IPS-20b (cell line): ENCODE measurements at regions not wholly inside any gene's neighbourhood (a gene's known extent, or its start where the extent isn't known, plus 50 kb on each side); places are given as distances from the start of the nearest gene placed in this dataset.

Source experiments
- H3K27ac ChIP-seq: one replicate; pipeline ENCODE4 v1.5.1; 2013; ENCODE audit warnings: low read length
- H3K27me3 ChIP-seq: 2 replicates; pipeline ENCODE4 v1.6.1; 2013; ENCODE audit warnings: mild to moderate bottlenecking, low read length, inconsistent platforms; ENCODE audit not compliant: insufficient read depth
- H3K36me3 ChIP-seq: 2 replicates; pipeline ENCODE4 v1.6.1; 2013; ENCODE audit warnings: low read depth, mild to moderate bottlenecking, inconsistent platforms, low read length, moderate library complexity; ENCODE audit not compliant: insufficient read depth
- H3K4me1 ChIP-seq: 2 replicates; pipeline ENCODE4 v1.6.1; 2013; ENCODE audit warnings: mild to moderate bottlenecking, control low read depth, inconsistent platforms, low read length, moderate library complexity; ENCODE audit not compliant: insufficient read depth
- H3K4me3 ChIP-seq: 2 replicates; pipeline ENCODE4 v1.5.1; 2013; ENCODE audit warnings: mild to moderate bottlenecking, low read length, inconsistent platforms
- H3K9ac ChIP-seq: 2 replicates; pipeline ENCODE4 v1.6.1; 2013; ENCODE audit warnings: low read depth, mild to moderate bottlenecking, inconsistent platforms, low read length, moderate library complexity
- H3K9me3 ChIP-seq: 2 replicates; pipeline ENCODE4 v1.6.1; 2013; ENCODE audit warnings: mild to moderate bottlenecking, low read depth, low read length, inconsistent platforms; ENCODE audit not compliant: insufficient read depth

GRCh38 chr12:67444542-67444941, 175.4 kb downstream of the CAND1 start:
- Histone ChIP-seq H3K4me1 (peaks cover 4% of the 10 kb centered on the region; the same call in 1 of the 2 replicates), H3K9me3 (peaks cover 6% of the 10 kb centered on the region; the same call in 1 of the 2 replicates), H3K9ac (no peak overlapping the region), H3K27ac (no peak overlapping the region), H3K4me3 (no peak overlapping the region), H3K36me3 (no peaks in the 10 kb centered on the region), H3K27me3 (no peaks in the 10 kb centered on the region)

GRCh38 chr12:67446716-67447115, 177.6 kb downstream of the CAND1 start:
- H3K9me3 ChIP-seq, result peaks cover 6% of the 10 kb centered on the region; the same call in 1 of the 2 replicates
- H3K27ac ChIP-seq, result no peak overlapping the region
- no peak overlapping the region for H3K9ac ChIP-seq
- no peaks in the 10 kb centered on the region for H3K36me3 ChIP-seq
- no peak overlapping the region for H3K4me3 ChIP-seq
- H3K4me1 ChIP-seq, result peaks cover 4% of the 10 kb centered on the region; the same call in 1 of the 2 replicates
- H3K27me3 ChIP-seq, result no peaks in the 10 kb centered on the region

- peaks cover under 1% of the 10 kb centered on the region; the same call in 1 of the 2 replicates for H3K4me1 ChIP-seq
- no peaks in the 10 kb centered on the region for H3K36me3 ChIP-seq
- peaks cover 6% of the 10 kb centered on the region; the same call in 1 of the 2 replicates for H3K9me3 ChIP-seq
- no peaks in the 10 kb centered on the region for H3K27me3 ChIP-seq
- H3K9ac ChIP-seq, result no peak overlapping the region
- H3K4me3 ChIP-seq, result no peak overlapping the region
- H3K27ac ChIP-seq, result no peak overlapping the region
Measured at GRCh38 chr12:67447180-67447579, 178.0 kb downstream of the CAND1 start.

- no peak overlapping the region for H3K9ac ChIP-seq
- peaks cover 6% of the 10 kb centered on the region; the same call in 1 of the 2 replicates for H3K9me3 ChIP-seq
- H3K4me1 ChIP-seq, result no peaks in the 10 kb centered on the region
- no peak overlapping the region for H3K4me3 ChIP-seq
- H3K27me3 ChIP-seq, result no peaks in the 10 kb centered on the region
- no peaks in the 10 kb centered on the region for H3K36me3 ChIP-seq
- H3K27ac ChIP-seq, result no peak overlapping the region
Measured at GRCh38 chr12:67449591-67450052, 180.5 kb downstream of the CAND1 start.

GRCh38 chr12:67450441-67450840, 181.3 kb downstream of the CAND1 start:
- H3K9ac ChIP-seq, result no peak overlapping the region
- H3K4me1 ChIP-seq, result no peaks in the 10 kb centered on the region
- no peaks in the 10 kb centered on the region for H3K27me3 ChIP-seq
- no peaks in the 10 kb centered on the region for H3K36me3 ChIP-seq
- H3K27ac ChIP-seq, result no peak overlapping the region
- no peaks in the 10 kb centered on the region for H3K9me3 ChIP-seq
- H3K4me3 ChIP-seq, result no peak overlapping the region

- no peak overlapping the region for H3K27ac ChIP-seq
- no peaks in the 10 kb centered on the region for H3K9me3 ChIP-seq
- no peak overlapping the region for H3K4me3 ChIP-seq
- H3K9ac ChIP-seq, result no peak overlapping the region
- no peaks in the 10 kb centered on the region for H3K36me3 ChIP-seq
- no peaks in the 10 kb centered on the region for H3K4me1 ChIP-seq
- H3K27me3 ChIP-seq, result no peaks in the 10 kb centered on the region
Measured at GRCh38 chr12:67451206-67451605, 182.0 kb downstream of the CAND1 start.

GRCh38 chr12:67452119-67452805, 183.1 kb downstream of the CAND1 start:
- H3K9me3 ChIP-seq, result no peaks in the 10 kb centered on the region
- no peaks in the 10 kb centered on the region for H3K4me1 ChIP-seq

GRCh38 chr12:67453191-67453590, 184.0 kb downstream of the CAND1 start:
- no peaks in the 10 kb centered on the region for H3K27me3 ChIP-seq
- no peak overlapping the region for H3K4me3 ChIP-seq
- H3K9ac ChIP-seq, result no peak overlapping the region
- no peaks in the 10 kb centered on the region for H3K9me3 ChIP-seq
- H3K27ac ChIP-seq, result no peak overlapping the region
- no peaks in the 10 kb centered on the region for H3K4me1 ChIP-seq
- H3K36me3 ChIP-seq, result no peaks in the 10 kb centered on the region

More at GRCh38 chr12:67452119-67452805, 183.1 kb downstream of the CAND1 start:
- no peak overlapping the region for H3K27ac ChIP-seq
- H3K4me3 ChIP-seq, result no peak overlapping the region
- H3K27me3 ChIP-seq, result no peaks in the 10 kb centered on the region
- no peaks in the 10 kb centered on the region for H3K36me3 ChIP-seq
- H3K9ac ChIP-seq, result no peak overlapping the region

GRCh38 chr12:67455236-67455635, 186.1 kb downstream of the CAND1 start:
- no peak overlapping the region for H3K27ac ChIP-seq
- H3K9me3 ChIP-seq, result no peaks in the 10 kb centered on the region
- H3K4me3 ChIP-seq, result no peak overlapping the region
- H3K9ac ChIP-seq, result no peak overlapping the region
- no peaks in the 10 kb centered on the region for H3K27me3 ChIP-seq
- no peaks in the 10 kb centered on the region for H3K4me1 ChIP-seq
- H3K36me3 ChIP-seq, result no peaks in the 10 kb centered on the region

GRCh38 chr12:67456431-67456901, 187.3 kb downstream of the CAND1 start:
- Histone ChIP-seq H3K4me1 (no peaks in the 10 kb centered on the region), H3K9me3 (no peaks in the 10 kb centered on the region), H3K27ac (no peak overlapping the region), H3K4me3 (no peak overlapping the region), H3K9ac (no peak overlapping the region), H3K27me3 (no peaks in the 10 kb centered on the region), H3K36me3 (no peaks in the 10 kb centered on the region)

GRCh38 chr12:67457136-67457535, 188.0 kb downstream of the CAND1 start:
- no peaks in the 10 kb centered on the region for H3K4me1 ChIP-seq
- no peak overlapping the region for H3K4me3 ChIP-seq
- H3K9me3 ChIP-seq, result no peaks in the 10 kb centered on the region
- no peaks in the 10 kb centered on the region for H3K27me3 ChIP-seq
- H3K9ac ChIP-seq, result no peak overlapping the region
- no peak overlapping the region for H3K27ac ChIP-seq
- no peaks in the 10 kb centered on the region for H3K36me3 ChIP-seq
